Upper lobe of right lung (tissue), 1 donor: ENCODE measurements at regions not wholly inside any gene's neighbourhood (a gene's known extent, or its start where the extent isn't known, plus 50 kb on each side); places are given as distances from the start of the nearest gene placed in this dataset.
"Not testable (repeated sequence)": the region's sequence is repeated elsewhere in the genome, so short reads cannot be mapped to it uniquely, and the experiment has no call there.

Source experiments
- ATAC-seq: fragments of 200-7000 bp; cut with Tn5 transposase; one replicate; pipeline ENCODE4 v1.9.1; 2020; ENCODE audit warnings: mild to moderate bottlenecking, moderate library complexity
- DNase-seq: peaks from one replicate; pipeline ENCODE4 v3.0.0-alpha.2; 2020
- H3K27ac ChIP-seq: fragments of 200-600 bp; one replicate; pipeline ENCODE4 v1.8.0; 2022
- H3K27me3 ChIP-seq: fragments of 200-600 bp; one replicate; pipeline ENCODE4 v1.8.0; 2022; ENCODE audit warnings: mild to moderate bottlenecking
- H3K36me3 ChIP-seq: fragments of 200-600 bp; one replicate; pipeline ENCODE4 v1.8.0; 2022
- H3K4me1 ChIP-seq: fragments of 200-600 bp; one replicate; pipeline ENCODE4 v1.8.0; 2022
- H3K4me3 ChIP-seq: fragments of 200-600 bp; one replicate; pipeline ENCODE4 v1.8.0; 2022; ENCODE audit warnings: mild to moderate bottlenecking
- H3K9me3 ChIP-seq: fragments of 200-600 bp; one replicate; pipeline ENCODE4 v1.8.0; 2022
- intact Hi-C: fragments of 100-400 bp; cut with DNase I; formaldehyde crosslinking; loops from one replicate; pipeline ENCODE4 v1.11.0; 2022
- TF ChIP-seq, protein P1 (sequence below): fragments of 200-600 bp; IDR thresholded peaks from one replicate; pipeline ENCODE4 v1.8.0; 2022; ENCODE audit warnings: antibody characterized with exemption
- donor health status: DM: no; HTN: yes; CAD: no; lungs with severe emphysema.

DNA sequence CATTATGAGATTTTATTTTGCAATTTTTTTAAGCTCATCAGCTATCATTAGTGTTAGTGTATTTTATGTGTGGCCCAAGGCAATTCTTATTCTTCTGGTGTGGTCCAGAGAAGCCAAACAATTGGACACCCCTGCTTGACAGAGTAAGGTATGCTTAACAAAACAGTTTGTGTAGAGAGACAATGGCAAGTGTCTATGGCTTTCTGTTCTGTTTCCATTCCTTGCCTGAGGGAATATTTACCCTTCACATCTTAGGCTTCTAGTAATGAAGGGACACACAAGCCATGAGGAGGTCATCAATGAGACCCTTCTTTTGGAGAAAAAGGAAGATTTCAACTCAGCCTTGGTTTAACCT lies 1278.4 kb upstream of the TENM4 start:
- no peak overlapping the region for H3K4me3 ChIP-seq
- no peaks in the 10 kb centered on the region for H3K36me3 ChIP-seq
- intact Hi-C loops, result no loop called here
- no peaks in the 10 kb centered on the region for H3K4me1 ChIP-seq
- no peak overlapping the region for H3K27ac ChIP-seq
- no peaks in the 10 kb centered on the region for H3K27me3 ChIP-seq
- ATAC-seq (no peak), DNase-seq (no peak)
- no peaks in the 10 kb centered on the region for H3K9me3 ChIP-seq
- TF ChIP-seq, protein P1, sequence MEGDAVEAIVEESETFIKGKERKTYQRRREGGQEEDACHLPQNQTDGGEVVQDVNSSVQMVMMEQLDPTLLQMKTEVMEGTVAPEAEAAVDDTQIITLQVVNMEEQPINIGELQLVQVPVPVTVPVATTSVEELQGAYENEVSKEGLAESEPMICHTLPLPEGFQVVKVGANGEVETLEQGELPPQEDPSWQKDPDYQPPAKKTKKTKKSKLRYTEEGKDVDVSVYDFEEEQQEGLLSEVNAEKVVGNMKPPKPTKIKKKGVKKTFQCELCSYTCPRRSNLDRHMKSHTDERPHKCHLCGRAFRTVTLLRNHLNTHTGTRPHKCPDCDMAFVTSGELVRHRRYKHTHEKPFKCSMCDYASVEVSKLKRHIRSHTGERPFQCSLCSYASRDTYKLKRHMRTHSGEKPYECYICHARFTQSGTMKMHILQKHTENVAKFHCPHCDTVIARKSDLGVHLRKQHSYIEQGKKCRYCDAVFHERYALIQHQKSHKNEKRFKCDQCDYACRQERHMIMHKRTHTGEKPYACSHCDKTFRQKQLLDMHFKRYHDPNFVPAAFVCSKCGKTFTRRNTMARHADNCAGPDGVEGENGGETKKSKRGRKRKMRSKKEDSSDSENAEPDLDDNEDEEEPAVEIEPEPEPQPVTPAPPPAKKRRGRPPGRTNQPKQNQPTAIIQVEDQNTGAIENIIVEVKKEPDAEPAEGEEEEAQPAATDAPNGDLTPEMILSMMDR, result no peak

- H3K4me3 ChIP-seq, result no peak overlapping the region
- intact Hi-C loops, result no loop called here
- ATAC-seq, result no peak
- TF ChIP-seq, protein P1, result no peak
- H3K27ac ChIP-seq, result no peak overlapping the region
- DNase-seq, result no peak
- no peaks in the 10 kb centered on the region for H3K9me3 ChIP-seq
- H3K4me1 ChIP-seq, result no peaks in the 10 kb centered on the region
- no peaks in the 10 kb centered on the region for H3K27me3 ChIP-seq
- no peaks in the 10 kb centered on the region for H3K36me3 ChIP-seq
These were observed 1277.9 kb upstream of the TENM4 start for GRCh38 chr11:80718611-80719291.

- ATAC-seq, result no peak
- intact Hi-C loops, result no loop called here
- DNase-seq, result no peak
- Histone ChIP-seq H3K4me1 (no peaks in the 10 kb centered on the region), H3K9me3 (no peaks in the 10 kb centered on the region), H3K4me3 (no peak overlapping the region), H3K36me3 (no peaks in the 10 kb centered on the region), H3K27me3 (no peaks in the 10 kb centered on the region), H3K27ac (no peak overlapping the region)
- TF ChIP-seq, protein P1, result no peak
These were observed 1261.4 kb upstream of the TENM4 start for GRCh38 chr11:80702264-80702663.

GRCh38 chr11:80700386-80700785 lies 1259.6 kb upstream of the TENM4 start:
- no peaks in the 10 kb centered on the region for H3K9me3 ChIP-seq

GRCh38 chr11:80699406-80700177 lies 1258.8 kb upstream of the TENM4 start:
- DNase-seq, H3K9me3 ChIP-seq, H3K4me3 ChIP-seq, intact Hi-C loops, H3K27me3 ChIP-seq, H3K36me3 ChIP-seq, H3K4me1 ChIP-seq, H3K27ac ChIP-seq, ATAC-seq: not testable (repeated sequence)

More at GRCh38 chr11:80700386-80700785, 1259.6 kb upstream of the TENM4 start:
- DNase-seq, result no peak
- no peaks in the 10 kb centered on the region for H3K27me3 ChIP-seq
- no peak overlapping the region for H3K27ac ChIP-seq
- H3K4me1 ChIP-seq, result no peaks in the 10 kb centered on the region
- H3K4me3 ChIP-seq, result no peak overlapping the region
- ATAC-seq, result no peak
- no peaks in the 10 kb centered on the region for H3K36me3 ChIP-seq
- TF ChIP-seq, protein P1, result no peak
- intact Hi-C loops, result no loop called here

- H3K36me3 ChIP-seq, result no peaks in the 10 kb centered on the region
- no peak overlapping the region for H3K27ac ChIP-seq
- ATAC-seq (no peak), DNase-seq (no peak)
- H3K27me3 ChIP-seq, result no peaks in the 10 kb centered on the region
- no peaks in the 10 kb centered on the region for H3K9me3 ChIP-seq
- intact Hi-C loops, result no loop called here
- TF ChIP-seq, protein P1, result no peak
- H3K4me1 ChIP-seq, result no peaks in the 10 kb centered on the region
- no peak overlapping the region for H3K4me3 ChIP-seq
These were observed 1257.8 kb upstream of the TENM4 start for GRCh38 chr11:80698637-80699036.
